HG02938 (cell line): ENCODE measurements at regions not wholly inside any gene's neighbourhood (a gene's known extent, or its start where the extent isn't known, plus 50 kb on each side); places are given as distances from the start of the nearest gene placed in this dataset.
"Not testable (repeated sequence)": the region's sequence is repeated elsewhere in the genome, so short reads cannot be mapped to it uniquely, and the experiment has no call there.

Source experiments
- ATAC-seq: cut with Tn5 transposase; IDR thresholded peaks from one replicate; pipeline ENCODE4 v1.9.1; 2021; ENCODE audit warnings: mild to moderate bottlenecking, moderate library complexity; ENCODE audit not compliant: unreplicated experiment

DNA sequence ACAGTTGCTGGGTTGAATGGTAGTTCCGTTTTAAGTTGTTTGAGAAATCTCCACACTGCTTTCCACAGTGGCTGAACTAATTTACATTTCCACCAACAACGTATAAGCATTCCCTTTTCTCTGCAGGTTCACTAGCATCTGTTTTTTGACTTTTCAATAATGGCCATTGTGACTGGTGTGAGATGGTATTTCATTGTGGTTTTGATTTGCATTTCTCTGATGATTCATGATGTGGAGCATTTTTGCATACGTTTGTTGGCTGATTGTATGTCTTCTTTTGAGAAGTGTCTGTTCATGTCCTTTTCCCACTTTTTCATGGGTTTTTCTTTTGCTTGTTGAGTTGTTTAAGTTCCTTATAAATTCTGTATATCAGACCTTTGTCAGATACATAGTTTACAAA lies 150.2 kb upstream of the MAP3K1 start:
- not testable (repeated sequence) for ATAC-seq

DNA sequence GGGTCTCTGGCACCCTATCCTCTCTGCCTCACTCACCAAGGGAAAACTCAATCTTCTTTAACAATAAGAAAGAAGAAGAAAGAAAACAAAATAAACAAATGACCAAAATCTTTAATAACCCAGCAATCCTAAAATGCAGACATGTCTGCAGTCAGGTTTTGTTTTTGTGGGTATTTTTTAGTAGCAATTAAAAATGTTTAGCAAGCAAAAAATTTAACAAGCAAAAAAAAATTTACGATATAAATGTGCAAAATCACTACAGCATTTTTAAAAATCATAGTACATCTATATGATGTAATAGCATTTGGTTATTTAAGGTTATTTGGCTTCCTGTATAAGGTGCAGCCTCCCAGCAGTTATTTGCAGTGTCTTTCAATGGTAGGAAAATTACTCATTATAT lies 151.3 kb upstream of the MAP3K1 start:
- no peak for ATAC-seq

DNA sequence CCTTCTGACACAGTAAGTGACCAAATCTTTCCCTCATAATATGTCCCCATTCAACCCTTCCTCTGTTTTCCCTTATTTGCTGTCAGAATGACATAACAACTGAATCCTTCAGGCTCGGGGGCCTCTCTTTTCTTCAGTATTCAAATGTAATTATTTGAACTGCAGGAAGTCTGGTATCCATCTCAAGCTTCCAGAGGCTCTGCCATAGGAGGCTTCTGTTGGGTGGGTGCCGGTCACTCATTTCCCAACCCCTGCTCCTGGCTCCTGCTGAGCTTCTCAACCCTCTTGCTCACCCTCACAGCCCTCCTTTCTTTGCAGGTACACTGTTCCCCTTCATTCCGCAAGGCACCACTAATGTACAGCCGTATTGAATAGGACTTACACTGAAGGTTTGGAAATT lies 151.8 kb upstream of the MAP3K1 start:
- ATAC-seq = no peak

DNA sequence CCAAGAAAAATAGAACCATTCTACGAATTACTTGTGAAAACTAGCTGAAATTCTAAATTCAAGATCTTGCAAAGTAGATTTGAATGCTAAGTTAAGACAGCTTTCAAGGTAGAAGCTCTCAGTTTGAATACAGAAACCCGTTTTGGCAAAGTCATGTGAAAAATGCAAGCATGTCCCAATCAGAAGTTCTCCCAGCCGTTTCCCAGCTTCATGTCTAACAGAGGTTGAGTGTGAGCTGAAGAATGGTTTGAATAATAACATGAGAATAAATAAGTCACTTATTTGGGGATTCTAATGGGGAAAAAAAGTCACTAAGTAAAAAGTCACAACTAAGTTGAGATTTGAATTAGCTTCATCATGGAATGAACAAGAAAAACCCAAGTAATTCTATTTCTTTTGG lies 152.5 kb upstream of the MAP3K1 start:
- ATAC-seq = no peak

DNA sequence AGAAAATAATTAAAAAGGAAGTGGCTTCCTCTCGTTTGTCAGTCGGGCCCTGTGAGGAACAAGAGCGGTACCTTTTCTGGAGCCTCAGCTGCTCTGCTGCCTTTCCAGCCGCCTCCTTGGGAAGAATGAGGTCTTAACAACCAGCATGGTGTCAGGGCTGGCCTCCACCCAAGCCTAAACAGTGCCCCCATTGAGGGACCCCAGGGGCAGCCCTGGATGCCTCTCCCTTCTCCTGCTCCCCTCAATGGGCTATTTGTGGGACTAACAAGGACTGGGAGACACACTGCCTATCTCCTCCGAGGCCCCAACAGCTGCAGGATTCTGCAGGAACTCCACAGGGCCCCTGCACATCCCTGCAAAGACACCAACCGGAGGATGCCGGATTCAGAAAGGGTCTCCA lies 155.4 kb upstream of the MAP3K1 start:
- ATAC-seq = no peak

DNA sequence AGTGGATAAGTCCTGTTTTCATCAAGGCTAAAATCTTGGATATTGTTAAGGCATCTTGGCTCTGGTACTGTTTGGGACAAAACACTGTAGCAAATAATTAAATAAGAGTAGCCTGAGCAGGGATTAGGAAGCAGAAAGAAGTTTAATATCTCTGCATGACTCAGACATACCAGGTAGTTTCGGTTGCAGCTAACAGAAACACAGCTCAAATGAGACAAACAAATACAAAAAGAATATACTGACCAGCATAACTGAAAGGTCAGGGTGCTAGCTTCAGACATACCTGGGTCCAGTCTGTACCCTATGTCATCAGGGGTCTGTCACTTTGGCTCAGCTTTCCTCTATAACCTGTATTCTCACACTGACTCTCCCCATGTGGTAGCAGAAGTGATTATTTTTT lies 156.4 kb upstream of the MAP3K1 start:
- peak; percentile 62 for ATAC-seq

DNA sequence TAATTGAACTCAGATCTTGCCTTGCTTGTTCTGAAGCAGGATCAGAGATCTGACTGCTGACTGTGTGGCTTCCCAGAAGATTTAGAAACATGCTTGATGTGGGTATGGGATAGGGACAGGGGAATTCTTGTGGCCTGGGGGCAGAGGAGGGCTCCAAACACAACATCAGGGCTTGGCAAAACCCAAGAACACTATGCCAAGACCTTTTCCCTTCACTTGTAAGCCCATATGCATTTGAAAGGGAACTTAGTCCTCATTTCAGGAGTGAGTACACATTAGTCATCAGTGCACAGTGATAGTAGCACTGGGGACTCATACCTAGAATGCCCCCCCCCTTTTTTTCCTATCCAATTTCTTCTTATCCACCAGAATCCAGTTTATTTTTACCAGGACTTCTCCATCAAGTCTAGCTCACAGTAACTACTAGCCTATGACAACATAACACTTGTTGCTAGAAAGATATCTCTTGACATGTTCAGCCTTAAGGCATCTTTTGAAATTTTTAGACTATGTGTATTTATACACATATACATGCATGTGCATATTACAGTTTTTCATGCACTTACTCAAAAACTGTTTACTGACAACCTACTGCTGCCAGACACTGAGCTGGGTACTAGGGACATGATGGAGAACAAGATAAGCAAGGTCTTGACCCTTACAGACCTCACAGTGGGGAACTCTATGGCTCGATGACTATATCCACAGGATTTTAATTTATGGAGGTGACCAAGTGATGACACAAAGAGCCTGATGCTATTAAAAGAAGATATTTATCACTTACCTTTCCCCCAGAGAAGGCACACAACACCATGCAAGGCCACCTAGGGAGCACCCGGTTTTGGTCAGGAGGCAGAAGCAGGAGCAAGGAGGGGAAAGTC lies 158.3 kb upstream of the MAP3K1 start:
- no peak for ATAC-seq

DNA sequence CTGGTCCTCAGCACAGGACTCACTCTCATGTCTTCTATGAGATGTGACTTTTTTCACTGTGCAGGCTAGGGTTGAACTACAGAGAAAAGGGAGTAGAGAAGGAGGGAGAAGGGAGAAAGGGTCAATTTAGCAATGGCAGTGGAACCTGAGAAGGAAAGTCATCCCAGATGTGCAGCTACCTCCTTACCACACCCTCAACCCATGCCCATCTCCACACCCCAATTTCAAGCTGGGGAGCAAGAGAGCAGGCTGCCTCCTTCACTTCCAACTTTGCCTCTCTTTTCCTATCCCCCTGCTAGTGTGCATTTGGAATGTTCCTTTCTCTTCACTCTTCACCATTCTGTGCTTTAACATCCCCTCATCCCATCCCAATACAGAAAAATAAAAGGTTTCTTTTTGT lies 163.5 kb upstream of the MAP3K1 start:
- ATAC-seq = no peak

DNA sequence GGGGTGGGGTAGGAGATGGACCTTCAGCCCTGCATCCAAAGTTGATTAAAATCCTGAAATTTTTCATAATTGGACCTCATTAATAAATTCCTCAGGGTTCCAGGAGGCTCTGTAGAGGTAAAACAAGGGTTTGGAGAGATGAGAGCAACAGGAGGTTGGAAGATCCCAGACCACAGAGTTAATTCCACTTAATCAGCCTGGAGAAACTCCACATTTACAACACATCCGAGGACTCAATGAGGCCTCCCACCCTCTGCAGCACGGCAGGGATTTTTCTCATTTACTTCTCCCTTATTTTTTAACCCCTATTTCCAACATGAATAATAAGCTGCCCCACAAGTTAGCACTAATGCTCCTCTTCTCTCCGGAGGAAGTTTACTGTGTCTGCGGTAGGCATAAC lies 165.0 kb upstream of the MAP3K1 start:
- ATAC-seq = no peak

DNA sequence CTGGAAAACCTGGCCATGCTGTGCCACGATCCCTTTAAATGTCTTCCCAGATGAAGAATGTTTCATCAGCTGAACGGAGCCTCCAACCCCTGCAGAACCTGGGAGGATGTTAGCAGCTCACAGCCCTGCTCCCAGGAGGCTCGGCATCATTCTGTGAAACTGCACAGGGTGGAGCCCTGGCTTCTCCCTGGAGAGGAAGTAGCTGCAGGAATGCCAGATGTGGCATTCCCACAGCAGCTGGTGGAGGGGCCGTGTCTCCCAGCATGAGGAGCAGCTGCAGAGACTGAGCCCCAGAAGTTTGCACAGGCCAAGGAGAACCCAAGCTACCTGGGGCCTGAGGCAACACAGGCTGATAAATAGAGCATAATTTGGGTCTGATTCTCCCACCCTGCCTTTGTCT lies 165.8 kb upstream of the MAP3K1 start:
- ATAC-seq = no peak

DNA sequence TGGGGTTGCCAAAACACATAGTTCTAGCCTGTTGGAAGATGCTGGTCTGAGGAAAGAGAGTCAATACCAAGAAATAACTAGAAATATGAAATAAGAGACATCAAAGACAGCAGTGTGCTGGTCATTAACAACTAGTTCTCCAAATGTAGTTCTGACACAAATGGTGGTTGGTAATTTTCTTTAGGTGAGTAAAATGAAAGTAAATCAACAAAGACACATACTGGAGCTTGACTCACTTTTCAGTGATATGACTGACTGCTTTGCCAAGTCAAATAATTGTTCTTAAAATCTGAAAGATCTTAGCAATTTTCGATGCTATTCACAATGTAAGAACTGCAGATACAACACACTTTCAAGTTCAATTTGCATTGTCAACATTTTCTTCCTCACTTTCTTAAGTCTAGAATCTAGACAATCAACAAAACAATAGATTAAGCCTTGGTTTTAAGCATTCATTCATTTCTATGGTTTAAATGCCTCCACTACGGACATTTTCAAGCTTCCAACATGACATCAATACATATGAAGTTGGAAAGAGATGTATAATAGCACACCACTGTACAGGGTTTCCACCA lies 166.8 kb upstream of the MAP3K1 start:
- no peak for ATAC-seq

DNA sequence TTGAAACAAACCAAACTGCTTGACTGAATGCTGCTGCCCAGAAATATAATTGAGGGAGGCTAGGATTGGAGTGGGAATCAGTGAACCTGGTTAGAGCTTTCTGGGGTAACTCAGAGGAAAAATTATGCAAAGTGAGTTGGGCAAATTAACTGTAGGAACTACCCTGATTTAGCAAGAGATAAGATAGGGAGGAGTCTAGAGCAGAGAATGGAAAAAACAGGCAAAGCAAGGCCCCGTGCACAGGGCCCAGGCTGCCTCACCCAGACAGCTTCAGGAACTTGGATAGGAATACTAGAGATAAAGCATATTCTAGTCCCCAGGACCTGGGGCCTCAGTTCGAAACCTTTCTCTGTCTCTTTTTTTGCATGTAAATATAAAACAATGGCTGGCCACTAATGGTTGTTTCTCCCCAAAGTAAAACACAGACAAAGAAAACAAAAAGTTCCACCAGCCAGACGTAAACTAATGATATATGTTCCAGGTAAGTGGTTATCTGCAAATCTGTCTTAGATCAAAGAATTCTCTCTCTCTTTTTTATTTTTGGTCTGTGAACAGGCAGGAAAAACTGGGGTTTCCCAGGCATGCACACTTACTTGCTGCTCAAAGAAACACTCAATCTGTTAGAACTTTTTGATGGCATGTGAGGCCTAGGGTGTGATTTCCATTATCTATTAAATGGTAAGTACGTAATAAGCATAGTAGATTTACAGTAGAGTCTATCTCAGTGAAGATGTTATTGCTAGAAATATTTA lies 168.1 kb upstream of the MAP3K1 start:
- ATAC-seq = no peak

DNA sequence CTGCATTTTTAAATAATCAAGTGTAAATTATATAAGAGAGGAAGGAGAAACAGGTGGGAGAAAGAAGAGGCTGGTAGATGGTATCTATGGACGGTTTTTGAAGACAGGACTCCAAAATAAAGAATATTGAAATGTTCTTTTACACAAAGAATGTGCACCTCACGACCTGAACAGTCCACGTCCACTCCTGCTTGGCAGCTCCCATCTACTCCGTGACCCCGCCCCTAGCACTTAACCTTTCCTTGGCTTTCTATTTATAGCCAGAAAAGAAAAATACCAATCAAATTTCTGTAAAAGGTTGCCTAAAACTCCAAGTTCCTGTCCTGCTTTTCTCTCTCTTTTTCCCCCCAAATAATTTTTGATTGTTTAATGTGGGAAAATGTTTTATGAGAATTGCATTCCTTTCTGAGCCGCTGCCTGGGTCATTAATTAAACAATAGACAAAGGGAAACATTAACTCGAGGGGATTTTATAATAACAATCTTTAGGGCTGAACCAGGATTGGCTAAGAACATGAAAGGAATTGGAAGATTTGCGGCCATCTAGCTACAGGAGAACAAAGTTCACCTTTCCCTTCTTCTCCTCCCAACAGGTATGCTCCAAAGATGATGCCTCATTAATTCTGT lies 173.6 kb upstream of the MAP3K1 start:
- ATAC-seq = no peak

DNA sequence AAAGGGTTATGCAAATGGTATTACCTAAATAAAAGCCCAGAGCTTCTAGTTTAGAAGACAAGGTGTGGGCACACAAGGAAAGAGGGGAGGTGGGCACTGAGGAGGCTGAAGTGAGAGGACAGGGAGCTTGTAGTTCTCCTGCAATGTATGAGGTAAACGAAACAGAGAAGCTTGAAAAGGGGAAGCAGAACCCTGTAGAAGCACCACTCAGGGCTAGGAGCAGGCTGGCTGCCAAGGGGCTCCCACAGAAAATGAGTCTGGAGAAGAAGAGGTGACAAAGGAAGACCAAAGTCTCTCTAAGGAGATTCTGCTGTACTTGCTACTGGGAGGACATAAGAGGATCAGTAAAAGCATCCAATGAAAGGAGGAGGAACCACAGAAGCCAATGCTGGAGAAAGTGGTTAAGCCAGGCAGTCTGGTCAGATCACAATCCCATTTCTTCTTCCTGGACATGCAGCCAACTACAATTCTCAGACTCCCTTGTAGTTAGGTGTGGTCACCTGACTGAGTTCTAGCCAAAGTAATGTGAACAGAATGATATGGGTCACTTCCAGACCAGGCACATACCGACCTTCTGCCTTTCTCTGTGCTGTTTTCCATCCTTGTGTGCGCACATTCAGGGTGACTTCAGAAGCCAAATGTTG lies 174.5 kb upstream of the MAP3K1 start:
- ATAC-seq = no peak

DNA sequence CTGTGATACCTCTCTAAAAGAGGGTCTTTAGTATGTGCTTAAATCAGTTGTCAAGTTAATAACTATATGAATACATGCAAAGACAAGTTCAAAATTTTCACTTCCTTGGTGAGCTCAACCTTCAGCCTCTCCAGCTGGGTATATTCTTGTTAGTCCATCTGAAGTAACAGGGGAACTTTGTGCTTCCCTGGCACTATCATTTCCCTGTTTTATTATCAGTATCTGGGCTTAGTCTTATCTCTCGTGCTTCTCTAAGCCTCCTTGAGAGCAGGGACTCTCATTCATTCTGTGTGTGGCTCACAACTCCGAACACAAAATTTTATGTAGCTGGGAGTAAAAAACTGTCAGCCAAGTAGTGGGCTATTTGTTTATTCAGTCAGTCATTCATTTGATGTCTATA lies 175.9 kb upstream of the MAP3K1 start:
- ATAC-seq = no peak

DNA sequence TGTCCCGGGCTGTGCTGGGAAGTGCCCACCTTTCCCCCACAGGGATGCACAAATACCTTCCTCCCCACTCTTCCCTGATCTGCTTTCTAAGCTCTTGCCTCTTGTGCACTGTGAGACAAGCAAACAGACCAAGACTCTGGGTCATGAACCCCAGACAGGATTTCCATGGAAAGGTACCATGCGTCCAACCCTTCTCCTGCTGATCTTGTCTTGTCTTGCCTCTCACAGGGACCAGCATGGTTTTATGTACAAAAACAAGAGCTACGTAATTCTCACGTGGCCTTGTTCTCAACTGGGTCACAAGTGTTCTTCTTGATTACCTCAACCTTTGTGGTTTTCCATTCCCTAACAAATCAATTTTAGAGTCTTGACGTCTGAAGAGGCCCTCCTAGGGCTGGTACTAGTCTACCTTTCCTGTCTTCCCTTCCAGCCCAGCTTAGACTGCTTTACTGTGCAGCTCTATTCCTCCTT lies 176.5 kb upstream of the MAP3K1 start:
- ATAC-seq = no peak

DNA sequence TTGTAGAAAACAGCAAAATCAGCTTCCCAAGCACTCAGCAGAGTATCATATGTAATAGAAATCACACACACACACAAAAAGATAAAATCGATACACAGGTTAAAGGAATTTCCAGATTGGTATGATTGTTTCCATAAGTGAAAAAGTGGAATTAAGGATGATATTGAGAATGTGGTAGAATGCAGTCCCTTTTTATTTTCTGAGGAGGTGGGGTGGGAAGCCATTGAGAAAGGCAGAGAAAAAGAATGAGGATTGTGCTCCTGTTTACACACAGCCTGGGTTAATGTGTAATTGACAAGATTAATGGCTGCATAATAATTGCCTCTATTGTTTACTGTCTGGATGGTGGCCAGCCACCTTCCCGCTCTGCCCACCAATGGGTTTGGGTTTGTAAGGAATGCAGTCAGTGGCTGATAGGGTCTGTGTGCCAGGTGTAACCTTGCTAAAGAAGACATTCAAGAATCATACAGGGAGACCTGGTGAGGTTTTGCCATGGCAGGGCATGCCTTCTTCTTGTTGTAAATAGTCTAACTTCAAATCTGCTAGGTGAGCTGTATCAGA lies 177.2 kb upstream of the MAP3K1 start:
- ATAC-seq = no peak

DNA sequence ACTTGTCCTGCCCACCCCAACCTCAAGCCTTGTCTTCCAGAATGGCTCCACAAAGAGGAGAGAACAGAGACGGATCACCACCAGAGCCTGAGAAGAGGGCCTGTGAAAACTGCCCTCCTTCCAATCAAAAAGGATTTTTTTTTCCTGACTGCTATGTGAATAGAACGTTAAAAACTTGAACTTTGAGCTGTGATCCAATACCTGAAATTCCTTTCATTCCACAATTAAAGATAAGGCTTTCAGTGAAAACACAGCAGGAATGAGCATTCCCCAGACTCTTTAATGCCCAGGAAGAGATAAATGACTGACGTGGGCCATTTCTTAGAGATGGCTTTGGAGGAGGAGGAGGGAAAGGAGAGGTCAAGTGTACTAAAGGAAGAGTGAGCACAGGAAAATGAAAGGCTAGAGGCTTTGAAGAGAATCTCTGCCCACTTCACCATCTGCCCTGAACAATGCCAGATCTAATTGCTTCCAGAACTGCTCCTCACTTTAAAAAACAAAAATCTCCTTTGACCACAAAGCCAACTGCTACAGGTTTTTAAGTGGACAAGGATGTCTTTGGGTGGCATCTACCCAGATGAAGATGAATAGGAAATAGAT lies 177.9 kb upstream of the MAP3K1 start:
- no peak for ATAC-seq

DNA sequence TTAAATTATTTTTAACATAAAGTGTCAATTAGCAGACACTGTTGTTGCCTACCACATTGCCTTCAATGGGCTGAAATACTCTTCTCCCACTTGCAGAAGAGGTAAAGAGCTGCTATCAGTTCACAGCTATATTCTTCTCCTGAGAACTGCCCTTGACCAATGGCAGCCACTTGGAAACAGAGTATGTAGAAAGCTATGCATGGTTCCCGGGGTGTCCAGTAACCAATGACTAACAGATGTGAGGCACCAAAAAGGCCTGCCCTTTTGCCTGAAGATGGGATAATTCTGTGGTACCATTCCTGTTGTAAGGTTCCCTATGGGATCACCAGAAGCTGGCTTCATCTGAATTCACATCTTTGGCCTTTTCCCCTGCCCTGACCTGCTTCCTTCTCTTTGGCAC lies 181.4 kb upstream of the MAP3K1 start:
- ATAC-seq = no peak

DNA sequence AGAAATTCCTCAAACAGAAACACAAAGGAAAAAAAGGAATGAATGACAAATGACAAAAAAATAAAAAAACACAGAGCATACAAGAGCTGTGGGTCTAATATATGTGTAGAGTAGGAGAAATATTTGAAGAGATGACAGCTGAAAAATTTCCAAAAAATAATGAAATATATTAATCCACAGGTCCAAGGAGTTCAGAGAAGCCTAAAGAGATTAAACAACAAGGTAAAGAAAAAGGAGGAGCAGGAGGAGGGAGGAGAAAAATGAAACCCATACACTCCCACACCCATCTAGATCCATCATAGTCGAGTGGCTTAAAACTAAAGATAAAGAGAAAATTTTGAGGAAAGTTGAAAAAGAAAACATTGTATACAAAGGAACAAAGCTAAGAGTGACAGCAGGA lies 182.4 kb upstream of the MAP3K1 start:
- no peak for ATAC-seq
